ENCODE measurements at regions not wholly inside any gene's neighbourhood (a gene's known extent, or its start where the extent isn't known, plus 50 kb on each side); places are given as distances from the start of the nearest gene placed in this dataset.

- TF ChIP-seq JAZF1 (CRISPR knock-in tag; IDR thresholded peaks at IDR 0.05) (no peak), ATF6 (CRISPR knock-in tag; IDR thresholded peaks at IDR 0.05) (no peak), NR2C2 (CRISPR knock-in tag; IDR thresholded peaks at IDR 0.05) (no peak), NFE2L1 (CRISPR knock-in tag; IDR thresholded peaks at IDR 0.05) (no peak), TEAD4 (CRISPR knock-in tag; IDR thresholded peaks at IDR 0.05) (no peak), JUN (CRISPR knock-in tag; IDR thresholded peaks at IDR 0.05) (no peak), IRF2 (CRISPR knock-in tag; IDR thresholded peaks at IDR 0.05; ENCODE audit: borderline replicate concordance, low read depth) (no peak)
Measured at GRCh38 chr6:103268335-103268734, 1591.4 kb downstream of the HACE1 start (continued).

GRCh38 chr6:103264020-103264419 is 1595.7 kb downstream of the HACE1 start:
- H3K36me3 Mint-ChIP-seq = no peaks in the 10 kb centered on the region
- H3K27ac Mint-ChIP-seq = no peak overlapping the region
- no peak for ATAC-seq
- no peak for TF ChIP-seq ZNF423 (CRISPR knock-in tag; IDR thresholded peaks at IDR 0.05)
- TF ChIP-seq IRF2 (CRISPR knock-in tag; IDR thresholded peaks at IDR 0.05; ENCODE audit: borderline replicate concordance, low read depth) = no peak
- no peak for TF ChIP-seq E2F4 (CRISPR knock-in tag; IDR thresholded peaks at IDR 0.05; ENCODE audit: borderline replicate concordance, low read depth)
- TF ChIP-seq SMAD4 (CRISPR knock-in tag; IDR thresholded peaks at IDR 0.05) = no peak
- TF ChIP-seq OVOL2 (CRISPR knock-in tag; IDR thresholded peaks at IDR 0.05; ENCODE audit: borderline replicate concordance) = no peak
- TF ChIP-seq SOX15 (CRISPR knock-in tag; IDR thresholded peaks at IDR 0.05) = no peak
- no peak for TF ChIP-seq TEAD1 (CRISPR knock-in tag; IDR thresholded peaks at IDR 0.05)
- TF ChIP-seq JAZF1 (CRISPR knock-in tag; IDR thresholded peaks at IDR 0.05) = no peak
- no peak for TF ChIP-seq E2F5 (CRISPR knock-in tag; IDR thresholded peaks at IDR 0.05)
- no peak for TF ChIP-seq RORB (CRISPR knock-in tag; IDR thresholded peaks at IDR 0.05)
- no peak for TF ChIP-seq USF2 (CRISPR knock-in tag; IDR thresholded peaks at IDR 0.05)
- no peak for TF ChIP-seq PRDM15 (CRISPR knock-in tag; IDR thresholded peaks at IDR 0.05)
- TF ChIP-seq HMGA2 (CRISPR knock-in tag; IDR thresholded peaks at IDR 0.05) = no peak
- TF ChIP-seq ZNF671 (CRISPR knock-in tag; IDR thresholded peaks at IDR 0.05) = no peak
- no peak for TF ChIP-seq ETV6 (CRISPR knock-in tag; IDR thresholded peaks at IDR 0.05)
- TF ChIP-seq TCF7 (CRISPR knock-in tag; IDR thresholded peaks at IDR 0.05; ENCODE audit: low read depth) = no peak
- TF ChIP-seq ESRRA (CRISPR knock-in tag; IDR thresholded peaks at IDR 0.05; ENCODE audit: borderline replicate concordance) = no peak
- TF ChIP-seq ZMAT4 (CRISPR knock-in tag; IDR thresholded peaks at IDR 0.05) = no peak
- no peak for TF ChIP-seq ZBTB21 (CRISPR knock-in tag; IDR thresholded peaks at IDR 0.05; ENCODE audit: borderline replicate concordance)
- DNase-seq (ENCODE audit: low spot score) = no peak
- ChIA-PET POLR2A (no interaction called here), CTCF (no interaction called here)
- no peaks in the 10 kb centered on the region for H3K9me3 Mint-ChIP-seq
- H3K27me3 Mint-ChIP-seq (ENCODE audit: low read depth) = no peaks in the 10 kb centered on the region
- H3K4me1 Mint-ChIP-seq = no peaks in the 10 kb centered on the region
- H3K4me3 Mint-ChIP-seq = no peak overlapping the region

All from WTC11 (cell line).